ACC112 (cell line): ENCODE measurements at regions not wholly inside any gene's neighbourhood (a gene's known extent, or its start where the extent isn't known, plus 50 kb on each side); places are given as distances from the start of the nearest gene placed in this dataset.

Experiments used
- H2AFZ ChIP-seq: fragments of 200-600 bp; sonication (generic); one replicate; pipeline ENCODE4 v1.6.0; 2017; ENCODE audit warnings: antibody characterized with exemption, low read length; ENCODE audit not compliant: unreplicated experiment
- H3K27ac ChIP-seq: fragments of 200-600 bp; sonication (generic); 2 replicates; pipeline ENCODE4 v1.5.1; 2014; ENCODE audit warnings: low read depth, mild to moderate bottlenecking, antibody characterized with exemption, low read length, moderate library complexity
- H3K27me3 ChIP-seq: fragments of 200-600 bp; sonication (generic); 2 replicates; pipeline ENCODE4 v1.6.1; 2014; ENCODE audit warnings: mild to moderate bottlenecking, antibody characterized with exemption, low read length, moderate library complexity, mixed read lengths; ENCODE audit not compliant: insufficient read depth
- H3K36me3 ChIP-seq: fragments of 200-600 bp; sonication (generic); 2 replicates; pipeline ENCODE4 v1.6.1; 2016; ENCODE audit warnings: mild to moderate bottlenecking, antibody characterized with exemption, low read length, moderate library complexity, mixed read lengths; ENCODE audit not compliant: insufficient read depth
- H3K4me1 ChIP-seq: fragments of 200-600 bp; sonication (generic); one replicate; pipeline ENCODE4 v1.6.1; 2016; ENCODE audit warnings: low read length, mixed read lengths; ENCODE audit not compliant: insufficient read depth, unreplicated experiment, control insufficient read depth
- H3K4me3 ChIP-seq: fragments of 200-600 bp; sonication (generic); 2 replicates; pipeline ENCODE4 v1.5.1; 2014; ENCODE audit warnings: mild to moderate bottlenecking, low read depth, low read length
- H3K79me2 ChIP-seq: fragments of 200-600 bp; sonication (generic); one replicate; pipeline ENCODE4 v1.6.0; 2016; ENCODE audit warnings: low read length; ENCODE audit not compliant: control insufficient read depth, unreplicated experiment, insufficient read depth

- Histone ChIP-seq H3K4me1 (peaks cover 18% of the 10 kb centered on the region), H3K27me3 (no peaks in the 10 kb centered on the region), H3K27ac (peak overlapping the region; percentile 33), H3K36me3 (no peaks in the 10 kb centered on the region), H2AFZ (peak overlapping the region; percentile 7), H3K4me3 (peak overlapping the region; percentile 7; the same call in 1 of the 2 replicates), H3K79me2 (no peaks in the 10 kb centered on the region)
Measured at GRCh38 chr1:119279456-119280381, 88.9 kb upstream of the HAO2 start.

GRCh38 chr1:119285482-119285881, 83.1 kb upstream of the HAO2 start:
- no peaks in the 10 kb centered on the region for H3K79me2 ChIP-seq
- no peak overlapping the region for H3K4me3 ChIP-seq
- H3K27me3 ChIP-seq: no peaks in the 10 kb centered on the region
- H3K27ac ChIP-seq: peak overlapping the region; percentile 18
- peaks cover 7% of the 10 kb centered on the region for H3K4me1 ChIP-seq
- H3K36me3 ChIP-seq: no peaks in the 10 kb centered on the region
- H2AFZ ChIP-seq: no peak overlapping the region

- H3K27me3 ChIP-seq: no peaks in the 10 kb centered on the region
- H2AFZ ChIP-seq: no peak overlapping the region
- H3K79me2 ChIP-seq: no peaks in the 10 kb centered on the region
- no peaks in the 10 kb centered on the region for H3K36me3 ChIP-seq
- peaks cover 6% of the 10 kb centered on the region for H3K4me1 ChIP-seq
- no peak overlapping the region for H3K4me3 ChIP-seq
- H3K27ac ChIP-seq: no peak overlapping the region
Measured at GRCh38 chr1:119286587-119287181, 81.9 kb upstream of the HAO2 start.

- no peak overlapping the region for H3K27ac ChIP-seq
- H3K79me2 ChIP-seq: no peaks in the 10 kb centered on the region
- no peak overlapping the region for H2AFZ ChIP-seq
- H3K27me3 ChIP-seq: no peaks in the 10 kb centered on the region
- H3K4me3 ChIP-seq: no peak overlapping the region
- H3K36me3 ChIP-seq: no peaks in the 10 kb centered on the region
- peaks cover 6% of the 10 kb centered on the region for H3K4me1 ChIP-seq
Measured at GRCh38 chr1:119288751-119289150, 79.8 kb upstream of the HAO2 start.

- Histone ChIP-seq H2AFZ (no peak overlapping the region), H3K27me3 (no peaks in the 10 kb centered on the region), H3K27ac (no peak overlapping the region), H3K36me3 (no peaks in the 10 kb centered on the region), H3K4me1 (peaks cover 6% of the 10 kb centered on the region), H3K79me2 (no peaks in the 10 kb centered on the region), H3K4me3 (no peak overlapping the region)
Measured at GRCh38 chr1:119290297-119290696, 78.3 kb upstream of the HAO2 start.

GRCh38 chr1:119291611-119292206, 76.9 kb upstream of the HAO2 start:
- no peak overlapping the region for H3K27ac ChIP-seq
- H3K4me3 ChIP-seq: no peak overlapping the region
- H3K36me3 ChIP-seq: no peaks in the 10 kb centered on the region
- no peaks in the 10 kb centered on the region for H3K4me1 ChIP-seq
- H3K79me2 ChIP-seq: no peaks in the 10 kb centered on the region
- H2AFZ ChIP-seq: no peak overlapping the region
- no peaks in the 10 kb centered on the region for H3K27me3 ChIP-seq

GRCh38 chr1:119293797-119294196, 74.8 kb upstream of the HAO2 start:
- H3K4me1 ChIP-seq: peaks cover 2% of the 10 kb centered on the region
- no peak overlapping the region for H2AFZ ChIP-seq

GRCh38 chr1:119294199-119294598, 74.4 kb upstream of the HAO2 start:
- H3K27me3 ChIP-seq: peaks cover 2% of the 10 kb centered on the region; the same call in 1 of the 2 replicates
- H3K27ac ChIP-seq: no peak overlapping the region
- H2AFZ ChIP-seq: no peak overlapping the region
- H3K4me1 ChIP-seq: peaks cover 3% of the 10 kb centered on the region
- H3K36me3 ChIP-seq: no peaks in the 10 kb centered on the region
- no peaks in the 10 kb centered on the region for H3K79me2 ChIP-seq
- no peak overlapping the region for H3K4me3 ChIP-seq

More at GRCh38 chr1:119293797-119294196, 74.8 kb upstream of the HAO2 start:
- Histone ChIP-seq H3K27ac (no peak overlapping the region), H3K4me3 (no peak overlapping the region), H3K79me2 (no peaks in the 10 kb centered on the region), H3K36me3 (no peaks in the 10 kb centered on the region), H3K27me3 (no peaks in the 10 kb centered on the region; the same call in 1 of the 2 replicates)

GRCh38 chr1:119294722-119295121, 73.9 kb upstream of the HAO2 start:
- no peak overlapping the region for H3K27ac ChIP-seq
- no peak overlapping the region for H2AFZ ChIP-seq
- H3K79me2 ChIP-seq: no peaks in the 10 kb centered on the region
- H3K4me1 ChIP-seq: peaks cover 3% of the 10 kb centered on the region
- peaks cover 7% of the 10 kb centered on the region for H3K27me3 ChIP-seq
- H3K4me3 ChIP-seq: no peak overlapping the region
- no peaks in the 10 kb centered on the region for H3K36me3 ChIP-seq

- no peak overlapping the region for H3K4me3 ChIP-seq
- peaks cover 48% of the 10 kb centered on the region for H3K27me3 ChIP-seq
- no peak overlapping the region for H3K27ac ChIP-seq
- H3K79me2 ChIP-seq: no peaks in the 10 kb centered on the region
- H2AFZ ChIP-seq: no peak overlapping the region
- H3K36me3 ChIP-seq: no peaks in the 10 kb centered on the region
- H3K4me1 ChIP-seq: peaks cover 3% of the 10 kb centered on the region
Measured at GRCh38 chr1:119298687-119299303, 69.8 kb upstream of the HAO2 start.
